Left ventricle myocardium inferior (tissue), 1 donor: ENCODE measurements at regions not wholly inside any gene's neighbourhood (a gene's known extent, or its start where the extent isn't known, plus 50 kb on each side); places are given as distances from the start of the nearest gene placed in this dataset.

Experiments used
- DNase-seq: peaks from one replicate; pipeline ENCODE4 v3.0.0-alpha.2; 2020
- H3K27ac ChIP-seq: fragments of 200-600 bp; replicated peaks from 2 replicates; pipeline ENCODE4 v1.8.0; 2021
- H3K27me3 ChIP-seq: fragments of 200-600 bp; 2 replicates; pipeline ENCODE4 v1.8.0; 2021; ENCODE audit warnings: low read depth
- H3K36me3 ChIP-seq: fragments of 200-600 bp; 2 replicates; pipeline ENCODE4 v1.8.0; 2021
- H3K4me1 ChIP-seq: fragments of 200-600 bp; 2 replicates; pipeline ENCODE4 v1.8.0; 2021
- H3K4me3 ChIP-seq: fragments of 200-600 bp; 2 replicates; pipeline ENCODE4 v1.8.0; 2021; ENCODE audit warnings: mild to moderate bottlenecking, moderate library complexity
- H3K9me3 ChIP-seq: fragments of 200-600 bp; replicated peaks from 2 replicates; pipeline ENCODE4 v1.8.0; 2021
- CTCF ChIP-seq: fragments of 200-600 bp; IDR thresholded peaks from 2 replicates; pipeline ENCODE4 v1.8.0; 2021; ENCODE audit warnings: antibody characterized with exemption, mild to moderate bottlenecking, borderline replicate concordance
- intact Hi-C: fragments of 100-400 bp; cut with micrococcal nuclease; formaldehyde crosslinking; loops from one replicate; pipeline ENCODE4 v1.11.0; 2022
- donor health status: DM: no; HTN: yes; CAD: no; lungs with severe emphysema.

- no peak for TF ChIP-seq CTCF
- Histone ChIP-seq H3K27me3 (no peaks in the 10 kb centered on the region), H3K4me1 (no peaks in the 10 kb centered on the region), H3K9me3 (no peaks in the 10 kb centered on the region), H3K4me3 (no peak overlapping the region), H3K27ac (no peak overlapping the region), H3K36me3 (no peaks in the 10 kb centered on the region)
- DNase-seq = no peak
- intact Hi-C loops = no loop called here
Measured at GRCh38 chr13:33994826-33995502, 177.0 kb downstream of the RFC3 start.

- H3K27me3 ChIP-seq = no peaks in the 10 kb centered on the region
- H3K4me3 ChIP-seq = no peak overlapping the region
- intact Hi-C loops = no loop called here
- no peaks in the 10 kb centered on the region for H3K9me3 ChIP-seq
- no peaks in the 10 kb centered on the region for H3K36me3 ChIP-seq
- no peak for TF ChIP-seq CTCF
- H3K4me1 ChIP-seq = peaks cover 6% of the 10 kb centered on the region
- H3K27ac ChIP-seq = no peak overlapping the region
- DNase-seq = no peak
Measured at GRCh38 chr13:33996636-33997035, 178.7 kb downstream of the RFC3 start.

GRCh38 chr13:33997574-33997973 is 179.6 kb downstream of the RFC3 start:
- H3K9me3 ChIP-seq = no peaks in the 10 kb centered on the region
- TF ChIP-seq CTCF = no peak

GRCh38 chr13:33999811-34000605 is 182.1 kb downstream of the RFC3 start:
- Histone ChIP-seq H3K9me3 (no peaks in the 10 kb centered on the region), H3K4me1 (peaks cover 12% of the 10 kb centered on the region), H3K36me3 (no peaks in the 10 kb centered on the region), H3K27ac (no peak overlapping the region), H3K4me3 (no peak overlapping the region), H3K27me3 (no peaks in the 10 kb centered on the region)
- no peak for TF ChIP-seq CTCF
- no peak for DNase-seq
- intact Hi-C loops = no loop called here

More at GRCh38 chr13:33997574-33997973, 179.6 kb downstream of the RFC3 start:
- Histone ChIP-seq H3K27ac (no peak overlapping the region), H3K4me3 (no peak overlapping the region), H3K36me3 (no peaks in the 10 kb centered on the region), H3K4me1 (peaks cover 12% of the 10 kb centered on the region), H3K27me3 (no peaks in the 10 kb centered on the region)
- intact Hi-C loops = no loop called here
- DNase-seq = no peak

- no peaks in the 10 kb centered on the region for H3K36me3 ChIP-seq
- H3K9me3 ChIP-seq = no peaks in the 10 kb centered on the region
- TF ChIP-seq CTCF = no peak
- no peak for DNase-seq
- no peaks in the 10 kb centered on the region for H3K27me3 ChIP-seq
- H3K4me1 ChIP-seq = peaks cover 12% of the 10 kb centered on the region
- intact Hi-C loops = no loop called here
- no peak overlapping the region for H3K4me3 ChIP-seq
- peak overlapping the region; percentile 47 for H3K27ac ChIP-seq
Measured at GRCh38 chr13:34000955-34001354, 183.0 kb downstream of the RFC3 start.
